Kidney (tissue), 13 donors: ENCODE measurements at regions not wholly inside any gene's neighbourhood (a gene's known extent, or its start where the extent isn't known, plus 50 kb on each side); places are given as distances from the start of the nearest gene placed in this dataset.

ENCODE experiments used
- DNase-seq, 5 donors: peaks; one replicate each; pipeline ENCODE4 v3.0.0-alpha.2; 2013 to 2020
- FAIRE-seq: peaks from 2 replicates; lab custom pipeline; 2012; peaks lifted over from hg19 to GRCh38; lab: Jason Lieb, UNC
- H3K27ac ChIP-seq, 2 donors: one replicate each; pipeline ENCODE4 v1.7.0; 2013; ENCODE audit warnings: low read depth in 2 of 2, low read length in 2 of 2, inconsistent platforms in 1 of 2
- H3K27me3 ChIP-seq: one replicate; pipeline ENCODE4 v1.7.1; 2013; ENCODE audit warnings: low read length, inconsistent platforms; ENCODE audit not compliant: control insufficient read depth, insufficient read depth
- H3K36me3 ChIP-seq, 3 donors: one replicate each; pipeline versions ENCODE4 v1.7.0 to v1.7.1; 2013; ENCODE audit warnings: low read length in 3 of 3, control low read depth in 1 of 3, inconsistent platforms in 1 of 3; ENCODE audit not compliant: insufficient read depth in 3 of 3, control insufficient read depth in 2 of 3
- H3K4me1 ChIP-seq, 3 donors: one replicate each; pipeline versions ENCODE4 v1.7.0 to v1.7.1; 2013; ENCODE audit warnings: low read length in 3 of 3, inconsistent platforms in 1 of 3, low read depth in 1 of 3; ENCODE audit not compliant: control insufficient read depth in 2 of 3, insufficient read depth in 2 of 3
- H3K4me3 ChIP-seq, 3 donors: one replicate each; pipeline versions ENCODE4 v1.7.0 to v1.8.1; 2013; ENCODE audit warnings: low read length in 3 of 3, control low read depth in 1 of 3, inconsistent platforms in 1 of 3
- H3K9ac ChIP-seq, 3 donors: one replicate each; pipeline versions ENCODE4 v1.7.0 to v1.7.1; 2013; ENCODE audit warnings: low read length in 3 of 3, control low read depth in 1 of 3, inconsistent platforms in 1 of 3
- H3K9me3 ChIP-seq, 3 donors: one replicate each; pipeline versions ENCODE4 v1.7.0 to v1.7.1; 2013; ENCODE audit warnings: low read length in 3 of 3, control low read depth in 1 of 3, inconsistent platforms in 1 of 3; ENCODE audit not compliant: control insufficient read depth in 2 of 3, insufficient read depth in 1 of 3
- intact Hi-C: fragments of 100-400 bp; cut with DNase I; formaldehyde crosslinking; loops from one replicate; pipeline ENCODE4 v1.11.1; 2022
- TF ChIP-seq, protein P1 (sequence below): IDR thresholded peaks from 3 replicates; pipeline ENCODE4 v1.5.1; 2012; ENCODE audit warnings: mild to moderate bottlenecking, moderate library complexity, borderline replicate concordance; ENCODE audit not compliant: insufficient read depth; ENCODE audit errors: extremely low read depth
- donor health status: control.
- donor health status: control.
- donor health status: control.
- donor health status: control.
- donor health status: control.
- donor health status: DM: yes; HTN: yes; CAD: no.
- donor health status: Normal renal cell carcinoma (clear cell type).

GRCh38 chr9:81479573-81479972 lies 209.8 kb downstream of the TLE1 start:
- H3K27ac ChIP-seq, result no peak overlapping the region
- FAIRE-seq, result no peak
- H3K36me3 ChIP-seq, result no peaks in the 10 kb centered on the region
- H3K4me1 ChIP-seq, result no peaks in the 10 kb centered on the region
- intact Hi-C loops, result no loop called here
- no peak overlapping the region for H3K4me3 ChIP-seq
- H3K27me3 ChIP-seq, result no peaks in the 10 kb centered on the region
- TF ChIP-seq, protein P1, sequence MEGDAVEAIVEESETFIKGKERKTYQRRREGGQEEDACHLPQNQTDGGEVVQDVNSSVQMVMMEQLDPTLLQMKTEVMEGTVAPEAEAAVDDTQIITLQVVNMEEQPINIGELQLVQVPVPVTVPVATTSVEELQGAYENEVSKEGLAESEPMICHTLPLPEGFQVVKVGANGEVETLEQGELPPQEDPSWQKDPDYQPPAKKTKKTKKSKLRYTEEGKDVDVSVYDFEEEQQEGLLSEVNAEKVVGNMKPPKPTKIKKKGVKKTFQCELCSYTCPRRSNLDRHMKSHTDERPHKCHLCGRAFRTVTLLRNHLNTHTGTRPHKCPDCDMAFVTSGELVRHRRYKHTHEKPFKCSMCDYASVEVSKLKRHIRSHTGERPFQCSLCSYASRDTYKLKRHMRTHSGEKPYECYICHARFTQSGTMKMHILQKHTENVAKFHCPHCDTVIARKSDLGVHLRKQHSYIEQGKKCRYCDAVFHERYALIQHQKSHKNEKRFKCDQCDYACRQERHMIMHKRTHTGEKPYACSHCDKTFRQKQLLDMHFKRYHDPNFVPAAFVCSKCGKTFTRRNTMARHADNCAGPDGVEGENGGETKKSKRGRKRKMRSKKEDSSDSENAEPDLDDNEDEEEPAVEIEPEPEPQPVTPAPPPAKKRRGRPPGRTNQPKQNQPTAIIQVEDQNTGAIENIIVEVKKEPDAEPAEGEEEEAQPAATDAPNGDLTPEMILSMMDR, result no peak
- H3K9me3 ChIP-seq, result no peaks in the 10 kb centered on the region
- peak in 1 of 5 donors; percentile 8 for DNase-seq
- no peak overlapping the region for H3K9ac ChIP-seq

GRCh38 chr9:81477669-81478068 lies 211.7 kb downstream of the TLE1 start:
- Histone ChIP-seq H3K4me3 (no peak overlapping the region), H3K9me3 (no peaks in the 10 kb centered on the region), H3K4me1 (no peaks in the 10 kb centered on the region), H3K9ac (no peak overlapping the region), H3K36me3 (no peaks in the 10 kb centered on the region), H3K27ac (no peak overlapping the region), H3K27me3 (no peaks in the 10 kb centered on the region)
- TF ChIP-seq, protein P1, result no peak
- intact Hi-C loops, result no loop called here
- no peak for DNase-seq
- FAIRE-seq, result no peak

GRCh38 chr9:81476813-81477490 lies 212.4 kb downstream of the TLE1 start:
- FAIRE-seq, result no peak
- Histone ChIP-seq H3K4me1 (no peaks in the 10 kb centered on the region), H3K9ac (no peak overlapping the region), H3K27ac (no peak overlapping the region), H3K27me3 (no peaks in the 10 kb centered on the region), H3K4me3 (no peak overlapping the region), H3K9me3 (no peaks in the 10 kb centered on the region), H3K36me3 (no peaks in the 10 kb centered on the region)
- TF ChIP-seq, protein P1, result no peak
- intact Hi-C loops, result no loop called here
- DNase-seq, result no peak

DNA sequence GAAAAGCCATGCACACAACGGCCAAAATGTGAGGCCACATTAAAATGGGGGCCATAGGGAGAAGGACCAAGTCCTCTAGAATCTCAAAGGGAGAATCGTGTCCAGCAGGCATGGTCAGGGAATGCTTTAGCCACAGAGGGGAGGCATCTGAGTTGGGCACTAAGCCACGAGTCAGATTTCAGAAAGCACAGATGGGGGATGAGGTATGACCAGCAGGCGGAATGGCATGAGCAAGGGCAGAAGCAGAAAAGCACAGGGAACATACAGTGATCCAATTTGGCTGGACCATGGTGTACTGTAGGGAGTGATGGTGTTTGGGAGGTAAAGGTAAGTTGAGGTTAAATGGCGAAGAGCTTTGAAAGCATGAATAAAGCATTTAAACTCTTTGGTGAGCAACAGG lies 214.6 kb downstream of the TLE1 start:
- Histone ChIP-seq H3K36me3 (no peaks in the 10 kb centered on the region), H3K9ac (no peak overlapping the region), H3K27me3 (no peaks in the 10 kb centered on the region), H3K9me3 (no peaks in the 10 kb centered on the region), H3K4me3 (no peak overlapping the region), H3K27ac (no peak overlapping the region), H3K4me1 (no peaks in the 10 kb centered on the region)
- TF ChIP-seq, protein P1, result no peak
- FAIRE-seq, result no peak
- intact Hi-C loops, result no loop called here
- DNase-seq, result no peak
